ENCODE measurements at regions not wholly inside any gene's neighbourhood (a gene's known extent, or its start where the extent isn't known, plus 50 kb on each side); places are given as distances from the start of the nearest gene placed in this dataset.

- Histone ChIP-seq H3K27me3 (no peaks in the 10 kb centered on the region), H3K4me3 (no peak overlapping the region), H3K4me1 (replicated peaks in 1 of 2) (peaks cover 0 to 39% of the 10 kb centered on the region in 2 donors), H3K36me3 (replicated peaks in 1 of 2) (no peaks in the 10 kb centered on the region), H3K27ac (peak overlapping the region in 3 of 5 donors; percentile 66 to 88 (median 84)), H3K9me3 (replicated peaks in 1 of 3) (no peaks in the 10 kb centered on the region)
- peak in 6 of 7 donors; percentile 74 to 84 (median 77) for DNase-seq
- 55 to 72% (median 60%) methylated on average over 24 to 36 of the region's 36 CpGs for WGBS, 4 donors
- TF ChIP-seq, protein P1, sequence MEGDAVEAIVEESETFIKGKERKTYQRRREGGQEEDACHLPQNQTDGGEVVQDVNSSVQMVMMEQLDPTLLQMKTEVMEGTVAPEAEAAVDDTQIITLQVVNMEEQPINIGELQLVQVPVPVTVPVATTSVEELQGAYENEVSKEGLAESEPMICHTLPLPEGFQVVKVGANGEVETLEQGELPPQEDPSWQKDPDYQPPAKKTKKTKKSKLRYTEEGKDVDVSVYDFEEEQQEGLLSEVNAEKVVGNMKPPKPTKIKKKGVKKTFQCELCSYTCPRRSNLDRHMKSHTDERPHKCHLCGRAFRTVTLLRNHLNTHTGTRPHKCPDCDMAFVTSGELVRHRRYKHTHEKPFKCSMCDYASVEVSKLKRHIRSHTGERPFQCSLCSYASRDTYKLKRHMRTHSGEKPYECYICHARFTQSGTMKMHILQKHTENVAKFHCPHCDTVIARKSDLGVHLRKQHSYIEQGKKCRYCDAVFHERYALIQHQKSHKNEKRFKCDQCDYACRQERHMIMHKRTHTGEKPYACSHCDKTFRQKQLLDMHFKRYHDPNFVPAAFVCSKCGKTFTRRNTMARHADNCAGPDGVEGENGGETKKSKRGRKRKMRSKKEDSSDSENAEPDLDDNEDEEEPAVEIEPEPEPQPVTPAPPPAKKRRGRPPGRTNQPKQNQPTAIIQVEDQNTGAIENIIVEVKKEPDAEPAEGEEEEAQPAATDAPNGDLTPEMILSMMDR (IDR thresholded peaks at IDR 0.05), result peak in 1 of 6 experiments; percentile 10
- peak in 1 of 2 donors; percentile 25 for TF ChIP-seq POLR2A (IDR thresholded peaks at IDR 0.05)
- intact Hi-C loops (cut with DNase I), result loop anchor here in 1 of 2 donors (5.0 kb wide), 1 partner anchor 35 kb away; no protein-coding TSS in a partner anchor
Measured at GRCh38 chr16:85162478-85163277, 50.4 kb upstream of the CIBAR2 start.

GRCh38 chr16:85163278-85164112 is 51.2 kb upstream of the CIBAR2 start:
- DNase-seq, result no peak
- no peak overlapping the region for H3K4me3 ChIP-seq
- intact Hi-C loops (cut with DNase I), result loop anchor here in 1 of 2 donors (5.0 kb wide), 1 partner anchor 36 kb away; no protein-coding TSS in a partner anchor
- H3K4me1 ChIP-seq (replicated peaks in 1 of 2), result peaks cover 0 to 40% of the 10 kb centered on the region in 2 donors
- no peaks in the 10 kb centered on the region for H3K36me3 ChIP-seq (replicated peaks in 1 of 2)
- H3K9me3 ChIP-seq (replicated peaks in 1 of 3), result no peaks in the 10 kb centered on the region
- WGBS, 4 donors, result 76 to 90% (median 88%) methylated on average over 15 to 22 of the region's 22 CpGs
- no peaks in the 10 kb centered on the region for H3K27me3 ChIP-seq
- TF ChIP-seq, protein P1 (IDR thresholded peaks at IDR 0.05), result no peak
- no peak for TF ChIP-seq POLR2A (IDR thresholded peaks at IDR 0.05)
- H3K27ac ChIP-seq, result peak overlapping the region in 3 of 5 donors; percentile 66 to 88 (median 84)

GRCh38 chr16:85164431-85164830 is 52.2 kb upstream of the CIBAR2 start:
- H3K27me3 ChIP-seq, result no peaks in the 10 kb centered on the region
- H3K27ac ChIP-seq, result peak overlapping the region in 1 of 5 donors; percentile 47
- intact Hi-C loops (cut with DNase I), result loop anchor here in 1 of 2 donors (5.0 kb wide), 1 partner anchor 37 kb away; no protein-coding TSS in a partner anchor
- no peaks in the 10 kb centered on the region for H3K9me3 ChIP-seq (replicated peaks in 1 of 3)
- H3K36me3 ChIP-seq (replicated peaks in 1 of 2), result no peaks in the 10 kb centered on the region
- 69 to 81% (median 78%) methylated on average over 3 of the region's 3 CpGs for WGBS, 4 donors
- H3K4me3 ChIP-seq, result no peak overlapping the region
- TF ChIP-seq, protein P1 (IDR thresholded peaks at IDR 0.05), result no peak
- no peak for TF ChIP-seq POLR2A (IDR thresholded peaks at IDR 0.05)
- DNase-seq, result no peak
- peaks cover 3 to 43% of the 10 kb centered on the region in 2 donors for H3K4me1 ChIP-seq (replicated peaks in 1 of 2)
